Ascending aorta (tissue), 2 donors: ENCODE measurements at regions not wholly inside any gene's neighbourhood (a gene's known extent, or its start where the extent isn't known, plus 50 kb on each side); places are given as distances from the start of the nearest gene placed in this dataset.

ENCODE experiments used
- DNase-seq, 2 donors: peaks; one replicate each; pipeline ENCODE4 v3.0.0-alpha.2; 2019; ENCODE audit warnings: low spot score in 2 of 2
- H3K27ac ChIP-seq, 2 donors: fragments of 200-600 bp; sonication (generic); one replicate each; pipeline ENCODE4 v1.5.1; 2016 to 2017; ENCODE audit warnings: mild to moderate bottlenecking in 1 of 2
- H3K27me3 ChIP-seq: fragments of 200-600 bp; sonication (generic); one replicate; pipeline ENCODE4 v1.5.1; 2017
- H3K36me3 ChIP-seq, 2 donors: fragments of 200-600 bp; sonication (generic); one replicate each; pipeline ENCODE4 v1.5.1; 2016
- H3K4me1 ChIP-seq, 2 donors: fragments of 200-600 bp; sonication (generic); one replicate each; pipeline ENCODE4 v1.5.1; 2016 to 2017; ENCODE audit warnings: mild to moderate bottlenecking in 1 of 2
- H3K4me3 ChIP-seq, 2 donors: fragments of 200-600 bp; sonication (generic); one replicate each; pipeline ENCODE4 v1.5.1; 2016 to 2017; ENCODE audit warnings: mild to moderate bottlenecking in 1 of 2
- H3K9me3 ChIP-seq, 2 donors: fragments of 200-600 bp; sonication (generic); one replicate each; pipeline ENCODE4 v1.5.1; 2016
- intact Hi-C: fragments of 100-400 bp; cut with DNase I; formaldehyde crosslinking; loops from one replicate; pipeline ENCODE4 v1.15.1; 2023
- TF ChIP-seq, protein P1 (sequence below), 3 experiments: fragments of 200-600 bp in 2 of 3; fragments of 450-650 bp in 1 of 3; sonication (generic) in 2 of 3; IDR thresholded peaks; one replicate each; pipeline ENCODE4 v1.5.1; 2016 to 2019; ENCODE audit warnings: antibody characterized with exemption in 3 of 3, mild to moderate bottlenecking in 1 of 3, moderate library complexity in 1 of 3

- Histone ChIP-seq H3K36me3 (no peaks in the 10 kb centered on the region), H3K4me1 (no peaks in the 10 kb centered on the region), H3K4me3 (no peak overlapping the region), H3K27ac (no peak overlapping the region), H3K27me3 (no peaks in the 10 kb centered on the region), H3K9me3 (no peaks in the 10 kb centered on the region)
- TF ChIP-seq, protein P1, sequence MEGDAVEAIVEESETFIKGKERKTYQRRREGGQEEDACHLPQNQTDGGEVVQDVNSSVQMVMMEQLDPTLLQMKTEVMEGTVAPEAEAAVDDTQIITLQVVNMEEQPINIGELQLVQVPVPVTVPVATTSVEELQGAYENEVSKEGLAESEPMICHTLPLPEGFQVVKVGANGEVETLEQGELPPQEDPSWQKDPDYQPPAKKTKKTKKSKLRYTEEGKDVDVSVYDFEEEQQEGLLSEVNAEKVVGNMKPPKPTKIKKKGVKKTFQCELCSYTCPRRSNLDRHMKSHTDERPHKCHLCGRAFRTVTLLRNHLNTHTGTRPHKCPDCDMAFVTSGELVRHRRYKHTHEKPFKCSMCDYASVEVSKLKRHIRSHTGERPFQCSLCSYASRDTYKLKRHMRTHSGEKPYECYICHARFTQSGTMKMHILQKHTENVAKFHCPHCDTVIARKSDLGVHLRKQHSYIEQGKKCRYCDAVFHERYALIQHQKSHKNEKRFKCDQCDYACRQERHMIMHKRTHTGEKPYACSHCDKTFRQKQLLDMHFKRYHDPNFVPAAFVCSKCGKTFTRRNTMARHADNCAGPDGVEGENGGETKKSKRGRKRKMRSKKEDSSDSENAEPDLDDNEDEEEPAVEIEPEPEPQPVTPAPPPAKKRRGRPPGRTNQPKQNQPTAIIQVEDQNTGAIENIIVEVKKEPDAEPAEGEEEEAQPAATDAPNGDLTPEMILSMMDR (IDR thresholded peaks at IDR 0.05): no peak
- no peak for DNase-seq
- intact Hi-C loops: no loop called here
Observed at GRCh38 chr5:37999593-37999992, 159.8 kb upstream of the GDNF start.

DNA sequence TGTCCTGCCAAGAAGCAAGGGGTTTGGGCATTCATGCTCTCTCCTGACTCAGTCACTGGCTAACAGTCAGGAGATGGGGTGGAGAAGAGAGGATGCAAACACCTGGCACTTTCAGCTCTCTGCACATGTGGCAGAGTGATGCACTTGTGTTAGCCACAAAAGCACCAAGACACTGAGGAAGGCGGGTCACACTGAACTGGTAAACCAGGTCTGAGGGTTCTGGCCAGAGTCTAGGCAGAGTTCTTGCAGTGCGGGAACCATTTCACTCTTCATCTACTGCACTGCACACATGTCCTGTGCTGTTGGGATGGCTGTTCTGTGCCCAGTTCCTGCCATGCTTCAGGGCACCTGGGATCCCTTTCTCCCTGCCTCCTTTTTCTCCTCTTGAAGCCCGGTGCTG lies 157.1 kb upstream of the GDNF start:
- H3K4me1 ChIP-seq: no peaks in the 10 kb centered on the region
- no peak overlapping the region for H3K27ac ChIP-seq
- H3K9me3 ChIP-seq: no peaks in the 10 kb centered on the region
- no peak for DNase-seq
- no peaks in the 10 kb centered on the region for H3K27me3 ChIP-seq
- intact Hi-C loops: no loop called here
- no peaks in the 10 kb centered on the region for H3K36me3 ChIP-seq
- TF ChIP-seq, protein P1 (IDR thresholded peaks at IDR 0.05): no peak
- H3K4me3 ChIP-seq: no peak overlapping the region

DNA sequence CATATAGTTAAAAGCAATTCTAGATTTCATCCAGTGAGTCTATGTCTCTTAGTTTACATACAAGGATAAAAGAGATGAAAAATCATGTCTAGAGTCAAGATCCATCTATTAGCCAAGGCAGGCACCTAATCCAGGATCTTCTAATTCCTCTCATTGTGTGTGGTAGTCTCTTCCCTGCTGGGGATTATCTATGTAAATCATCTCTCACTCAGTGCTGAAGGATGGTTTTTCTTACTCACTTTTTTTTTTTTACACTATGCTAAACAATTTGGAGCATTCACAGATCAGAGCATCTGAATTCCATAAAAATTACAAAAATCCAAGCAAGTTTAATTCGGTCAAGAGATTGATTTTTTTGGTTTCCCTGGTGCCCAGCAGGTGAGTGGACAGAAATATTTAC lies 154.9 kb upstream of the GDNF start:
- DNase-seq: no peak
- TF ChIP-seq, protein P1 (IDR thresholded peaks at IDR 0.05): no peak
- intact Hi-C loops: no loop called here
- Histone ChIP-seq H3K4me1 (no peaks in the 10 kb centered on the region), H3K36me3 (no peaks in the 10 kb centered on the region), H3K27ac (no peak overlapping the region), H3K9me3 (no peaks in the 10 kb centered on the region), H3K27me3 (no peaks in the 10 kb centered on the region), H3K4me3 (no peak overlapping the region)

- Histone ChIP-seq H3K4me3 (no peak overlapping the region), H3K36me3 (no peaks in the 10 kb centered on the region), H3K4me1 (no peaks in the 10 kb centered on the region), H3K9me3 (no peaks in the 10 kb centered on the region), H3K27ac (no peak overlapping the region), H3K27me3 (no peaks in the 10 kb centered on the region)
- TF ChIP-seq, protein P1 (IDR thresholded peaks at IDR 0.05): no peak
- intact Hi-C loops: no loop called here
- DNase-seq: no peak
Observed at GRCh38 chr5:37991301-37992299, 151.8 kb upstream of the GDNF start.

GRCh38 chr5:37989884-37990283 lies 150.0 kb upstream of the GDNF start:
- no peak overlapping the region for H3K4me3 ChIP-seq
- H3K36me3 ChIP-seq: no peaks in the 10 kb centered on the region
- H3K9me3 ChIP-seq: no peaks in the 10 kb centered on the region
- intact Hi-C loops: no loop called here
- TF ChIP-seq, protein P1 (IDR thresholded peaks at IDR 0.05): no peak
- H3K4me1 ChIP-seq: no peaks in the 10 kb centered on the region
- no peaks in the 10 kb centered on the region for H3K27me3 ChIP-seq
- no peak overlapping the region for H3K27ac ChIP-seq
- no peak for DNase-seq
